MG63 (cell line): ENCODE measurements at regions not wholly inside any gene's neighbourhood (a gene's known extent, or its start where the extent isn't known, plus 50 kb on each side); places are given as distances from the start of the nearest gene placed in this dataset.

Source experiments
- DNase-seq: peaks from one replicate; pipeline ENCODE4 v3.0.0-alpha.2; 2020
- H3K27me3 ChIP-seq: fragments of 250-450 bp; sonication (Bioruptor Pico); 2 replicates; pipeline ENCODE4 v1.5.1; 2020; ENCODE audit warnings: mild to moderate bottlenecking, moderate library complexity
- H3K36me3 ChIP-seq: fragments of 250-450 bp; sonication (Bioruptor Pico); 2 replicates; pipeline ENCODE4 v1.5.1; 2020; ENCODE audit warnings: mild to moderate bottlenecking, moderate library complexity
- H3K4me3 ChIP-seq: fragments of 250-450 bp; sonication (Bioruptor Pico); 2 replicates; pipeline ENCODE4 v1.5.1; 2020; ENCODE audit warnings: mild to moderate bottlenecking, moderate library complexity
- H3K9me3 ChIP-seq: fragments of 250-450 bp; sonication (Bioruptor Pico); 2 replicates; pipeline ENCODE4 v1.5.1; 2020; ENCODE audit warnings: mild to moderate bottlenecking, moderate library complexity

DNA sequence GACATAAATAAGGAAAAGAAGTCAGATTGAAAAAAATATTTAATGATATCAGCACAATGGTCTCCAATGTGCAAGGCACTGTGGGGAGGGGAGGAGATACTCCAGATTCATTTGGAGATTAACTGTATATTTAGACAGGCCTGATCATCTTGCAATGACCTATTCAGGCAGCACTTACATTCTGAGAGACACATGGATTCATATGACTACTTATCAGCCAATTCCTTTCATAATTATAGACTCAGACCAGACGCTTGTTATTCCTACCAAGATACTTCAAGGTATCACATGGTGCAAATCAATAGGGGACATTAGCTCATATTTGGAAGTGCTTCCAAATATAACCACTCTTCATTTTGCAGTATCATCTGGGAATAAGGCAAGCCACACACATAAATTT, 153.5 kb upstream of the TARS1 start:
- no peaks in the 10 kb centered on the region for H3K36me3 ChIP-seq
- H3K27me3 ChIP-seq: no peaks in the 10 kb centered on the region
- no peaks in the 10 kb centered on the region for H3K9me3 ChIP-seq
- DNase-seq: no peak
- no peak overlapping the region for H3K4me3 ChIP-seq

DNA sequence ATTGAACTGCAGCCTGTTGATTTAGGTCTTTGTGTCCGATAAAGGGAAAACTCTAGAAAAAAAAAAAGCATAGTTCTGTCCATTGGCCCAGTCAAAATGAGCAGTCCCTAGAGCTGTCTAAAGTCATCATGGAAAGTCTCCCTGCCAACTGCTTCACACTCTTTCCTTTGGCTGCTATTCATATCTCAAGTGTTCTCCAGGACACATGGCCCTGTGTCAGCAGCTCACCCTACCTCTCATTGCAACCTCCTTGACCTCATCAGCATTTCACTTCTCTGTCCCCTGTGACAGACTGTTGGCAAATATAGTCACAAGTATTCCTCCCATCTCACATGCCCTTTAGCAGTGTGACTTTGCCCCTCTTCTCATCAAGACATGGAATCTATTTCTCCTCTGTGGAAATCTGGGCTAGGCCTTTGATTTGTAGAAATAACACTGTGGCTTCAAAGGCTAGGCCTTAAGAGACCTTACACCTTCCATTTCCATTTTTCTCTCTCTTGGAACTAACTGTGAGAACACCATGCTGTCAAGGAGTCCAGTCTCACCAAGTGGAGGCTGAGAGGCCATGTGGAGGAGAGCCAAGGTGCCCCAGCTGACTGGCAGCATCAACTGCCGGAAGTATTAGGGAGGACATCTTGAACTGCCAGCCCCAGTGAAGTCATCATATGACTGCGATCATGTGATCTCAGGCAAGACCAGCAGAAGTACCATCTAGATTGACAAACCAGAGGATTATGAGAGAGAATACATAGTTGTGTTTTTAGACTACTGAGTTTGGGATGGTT, 149.4 kb upstream of the TARS1 start:
- no peaks in the 10 kb centered on the region for H3K9me3 ChIP-seq
- H3K4me3 ChIP-seq: no peak overlapping the region
- H3K27me3 ChIP-seq: no peaks in the 10 kb centered on the region
- H3K36me3 ChIP-seq: no peaks in the 10 kb centered on the region
- no peak for DNase-seq

DNA sequence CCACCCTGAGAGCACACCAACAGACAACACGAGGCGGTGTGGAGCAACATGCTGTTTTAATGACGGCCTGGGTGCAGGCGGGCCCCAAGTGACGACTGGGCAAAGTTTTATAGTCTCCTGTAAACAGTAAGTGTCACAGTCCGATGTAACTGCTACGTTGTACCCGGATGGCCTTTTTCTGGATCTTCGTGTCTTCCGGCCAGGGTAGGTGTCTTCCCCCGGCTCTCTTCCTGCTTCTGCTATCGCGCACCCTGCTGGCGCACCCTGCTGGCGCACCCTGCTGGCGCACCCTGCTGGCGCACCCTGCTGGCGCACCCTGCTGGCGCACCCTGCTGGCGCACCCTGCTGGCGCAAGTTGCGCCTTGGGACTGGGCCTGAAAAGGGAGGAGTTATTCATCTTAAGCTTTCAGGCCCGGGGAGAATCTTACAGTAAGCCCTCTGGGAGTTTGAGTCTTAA, 143.0 kb upstream of the TARS1 start:
- no peaks in the 10 kb centered on the region for H3K27me3 ChIP-seq
- no peaks in the 10 kb centered on the region for H3K9me3 ChIP-seq
- H3K36me3 ChIP-seq: no peaks in the 10 kb centered on the region
- H3K4me3 ChIP-seq: no peak overlapping the region
- DNase-seq: no peak

DNA sequence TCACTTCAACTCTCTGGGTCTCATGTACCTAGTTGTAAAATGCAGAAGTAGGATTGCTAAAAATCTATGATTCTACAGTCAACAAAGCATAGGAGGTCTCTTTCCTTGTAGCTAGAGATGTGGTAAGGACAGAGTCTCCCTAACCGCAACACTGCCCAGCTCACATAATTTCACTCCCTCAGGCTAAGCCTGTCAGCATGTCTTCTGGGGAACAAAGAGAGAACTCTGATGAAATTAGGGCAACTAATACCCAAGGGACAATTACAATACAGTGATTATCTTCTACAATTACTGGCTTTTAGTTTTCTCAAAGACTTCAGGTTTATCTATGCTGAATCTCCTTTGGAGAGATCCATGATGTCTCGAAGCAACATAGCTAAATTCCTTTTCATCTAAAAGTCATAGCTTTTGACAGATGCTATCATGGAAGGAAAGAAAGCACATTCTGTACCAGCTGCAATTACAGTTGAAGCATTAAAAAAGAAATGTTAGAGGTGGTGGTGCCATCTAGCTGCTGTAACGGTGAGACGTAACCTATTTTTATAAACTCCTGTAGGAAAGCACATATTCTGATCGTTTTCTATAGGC, 141.1 kb upstream of the TARS1 start:
- Histone ChIP-seq H3K36me3 (no peaks in the 10 kb centered on the region), H3K4me3 (no peak overlapping the region), H3K27me3 (no peaks in the 10 kb centered on the region), H3K9me3 (no peaks in the 10 kb centered on the region)
- no peak for DNase-seq

DNA sequence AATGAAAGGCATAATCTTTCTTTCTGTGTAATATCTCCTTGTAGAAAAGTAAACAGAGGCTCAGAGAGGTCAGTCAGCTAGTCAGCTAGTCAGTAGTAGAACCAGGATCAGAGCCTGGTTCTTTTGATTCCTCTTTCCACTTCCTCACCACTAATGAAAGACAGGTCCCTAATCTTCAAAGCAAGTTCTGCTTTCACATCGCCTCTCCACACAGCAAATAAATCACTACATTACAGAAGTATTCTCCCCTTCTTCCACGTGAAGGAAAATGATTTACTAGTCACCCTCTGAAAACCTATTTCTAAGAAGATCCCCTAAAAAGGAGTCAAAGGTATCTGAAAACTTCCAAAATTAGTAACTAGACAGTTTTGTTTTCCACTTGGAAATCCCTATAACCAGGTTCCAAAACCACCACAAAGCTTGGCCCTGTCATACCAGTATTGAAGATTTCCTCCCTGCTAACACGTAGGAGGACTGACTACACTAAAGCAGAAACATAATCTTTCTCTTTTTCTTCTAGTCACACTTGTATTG, 140.5 kb upstream of the TARS1 start:
- no peak for DNase-seq
- Histone ChIP-seq H3K4me3 (no peak overlapping the region), H3K9me3 (no peaks in the 10 kb centered on the region)

DNA sequence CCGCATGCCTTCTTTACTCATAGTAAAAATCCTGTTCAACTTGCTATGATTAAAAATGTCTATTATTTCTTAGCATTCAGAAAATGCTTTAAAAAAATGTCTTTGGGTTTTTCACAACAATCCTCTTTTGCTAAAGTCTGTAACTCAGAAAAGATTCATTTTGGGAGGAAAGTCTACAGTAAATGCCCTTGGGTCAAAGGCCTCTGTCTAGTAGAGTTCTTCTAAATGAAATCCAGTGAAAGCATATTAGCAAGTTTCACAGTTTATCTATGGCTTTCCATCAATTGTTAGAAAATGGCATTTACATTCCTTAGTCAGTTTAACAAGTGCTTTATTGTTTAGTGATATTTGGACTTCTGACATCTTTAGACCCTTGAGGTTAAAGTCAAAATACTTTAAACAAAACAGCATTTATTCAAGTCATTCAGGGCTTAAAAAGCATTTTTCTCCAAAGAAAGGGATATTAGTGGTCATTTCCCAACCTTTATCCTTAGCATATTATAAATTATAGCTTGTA, 137.1 kb upstream of the TARS1 start:
- DNase-seq: no peak
- Histone ChIP-seq H3K4me3 (no peak overlapping the region), H3K36me3 (no peaks in the 10 kb centered on the region), H3K9me3 (0 out of 2 replicates have a peak, but pooled peaks cover 3% of the 10 kb centered on the region), H3K27me3 (no peaks in the 10 kb centered on the region)

More for the DNA sequence above, 140.5 kb upstream of the TARS1 start:
- H3K36me3 ChIP-seq: no peaks in the 10 kb centered on the region
- H3K27me3 ChIP-seq: no peaks in the 10 kb centered on the region

DNA sequence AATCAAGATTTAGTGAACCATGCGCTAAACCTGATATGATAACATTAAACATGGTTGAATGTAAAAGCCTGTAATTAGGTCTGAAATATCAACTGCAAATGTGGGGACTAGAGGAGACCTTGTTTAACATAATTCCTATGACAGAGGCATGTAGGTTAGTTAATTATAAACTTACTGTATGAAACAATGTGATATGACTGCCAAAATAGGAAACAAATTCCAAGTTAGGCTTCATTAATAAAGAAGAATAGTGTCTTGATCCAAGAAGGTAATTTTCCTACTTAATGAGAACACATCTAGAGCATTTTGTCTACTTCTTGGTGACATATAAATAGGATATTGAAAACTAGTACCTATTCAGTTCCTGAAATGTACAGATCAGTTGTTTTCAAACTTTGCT, 136.2 kb upstream of the TARS1 start:
- H3K4me3 ChIP-seq: no peak overlapping the region
- no peaks in the 10 kb centered on the region for H3K36me3 ChIP-seq
- no peaks in the 10 kb centered on the region for H3K27me3 ChIP-seq
- no peak for DNase-seq
- H3K9me3 ChIP-seq: 0 out of 2 replicates have a peak, but pooled peaks cover 3% of the 10 kb centered on the region

DNA sequence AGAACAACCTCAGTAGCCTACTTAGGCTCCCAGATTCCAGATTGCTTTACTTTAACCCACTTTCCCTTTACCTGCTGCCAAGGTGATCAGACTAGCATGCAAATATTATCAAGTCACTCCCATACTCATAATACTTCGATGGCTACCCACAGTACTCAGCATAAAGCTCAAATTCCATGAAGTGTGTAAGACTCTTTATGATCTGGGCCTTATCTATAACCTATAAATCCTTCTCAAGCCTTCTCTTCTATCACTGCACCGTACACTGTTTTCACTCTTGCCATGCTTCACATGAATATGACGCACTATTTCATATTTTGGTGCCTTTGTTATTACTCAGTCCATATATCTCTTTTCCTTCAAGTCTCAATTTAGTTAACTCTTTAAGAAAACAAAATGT, 135.2 kb upstream of the TARS1 start:
- Histone ChIP-seq H3K4me3 (no peak overlapping the region), H3K27me3 (no peaks in the 10 kb centered on the region), H3K9me3 (0 out of 2 replicates have a peak, but pooled peaks cover 3% of the 10 kb centered on the region), H3K36me3 (no peaks in the 10 kb centered on the region)
- no peak for DNase-seq

DNA sequence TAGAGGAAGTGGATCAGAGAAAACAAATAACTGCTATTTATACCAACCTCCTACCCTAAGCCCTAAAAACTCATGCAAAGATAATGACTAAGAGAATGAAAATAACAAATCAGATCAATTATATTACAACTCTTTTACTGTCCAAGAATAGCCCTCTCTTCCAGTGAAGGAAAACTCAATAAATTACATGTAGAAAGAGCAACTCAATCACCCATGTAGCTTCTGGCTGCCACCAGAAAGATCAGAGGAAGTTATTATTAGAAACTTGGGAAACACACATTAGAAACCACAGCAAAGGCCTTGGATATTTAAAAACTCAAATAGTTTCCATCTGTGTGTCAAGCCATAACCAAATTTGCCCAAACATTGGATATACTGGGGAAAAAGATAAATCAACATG, 134.0 kb upstream of the TARS1 start:
- no peak for DNase-seq
- H3K27me3 ChIP-seq: no peaks in the 10 kb centered on the region
- peaks cover 9% of the 10 kb centered on the region for H3K9me3 ChIP-seq
- no peak overlapping the region for H3K4me3 ChIP-seq
- 0 out of 2 replicates have a peak, but pooled peaks cover 2% of the 10 kb centered on the region for H3K36me3 ChIP-seq

DNA sequence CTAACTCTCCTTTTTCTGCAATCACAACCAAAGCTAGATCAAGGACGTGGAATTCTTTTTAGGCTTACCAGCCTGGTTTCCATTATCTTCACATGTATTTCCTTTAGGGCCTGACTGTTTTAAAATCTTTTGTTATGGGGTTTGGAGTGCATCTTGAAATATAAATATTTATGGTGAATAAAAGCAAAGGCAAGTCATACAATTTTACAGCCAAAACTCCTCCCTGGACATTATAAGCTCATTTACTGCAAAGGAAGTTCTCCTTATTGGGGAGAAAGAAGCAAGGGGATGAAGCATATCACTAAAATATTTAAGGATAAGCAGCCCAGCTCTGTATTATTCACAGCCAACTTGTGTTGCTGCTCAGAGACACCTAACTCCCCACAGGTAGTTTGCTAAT, 132.2 kb upstream of the TARS1 start:
- Histone ChIP-seq H3K36me3 (peaks cover 5% of the 10 kb centered on the region; the same call in 1 of the 2 replicates), H3K4me3 (no peak overlapping the region), H3K9me3 (peaks cover 14% of the 10 kb centered on the region), H3K27me3 (no peaks in the 10 kb centered on the region)
- DNase-seq: no peak

DNA sequence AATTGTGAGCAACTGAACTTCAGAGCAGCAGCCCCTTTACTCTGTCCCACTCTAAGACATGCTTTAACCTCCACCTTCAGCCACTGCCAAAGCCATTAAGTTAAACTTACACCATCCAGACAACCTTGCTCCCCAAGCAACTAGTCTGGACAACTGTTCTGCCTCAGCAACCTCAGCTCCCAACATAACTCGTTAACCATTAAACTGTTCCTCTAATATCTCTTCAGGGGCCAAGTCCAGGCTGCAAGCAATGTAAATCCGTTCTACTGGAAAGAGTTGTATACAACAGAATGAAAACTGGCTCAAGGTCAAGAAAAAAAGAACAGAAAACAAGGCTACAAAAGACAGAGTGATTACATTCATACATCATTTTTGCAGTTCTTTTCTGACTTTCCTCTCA, 131.7 kb upstream of the TARS1 start:
- Histone ChIP-seq H3K27me3 (no peaks in the 10 kb centered on the region), H3K36me3 (peaks cover 5% of the 10 kb centered on the region; the same call in 1 of the 2 replicates), H3K9me3 (peaks cover 18% of the 10 kb centered on the region), H3K4me3 (no peak overlapping the region)
- no peak for DNase-seq

DNA sequence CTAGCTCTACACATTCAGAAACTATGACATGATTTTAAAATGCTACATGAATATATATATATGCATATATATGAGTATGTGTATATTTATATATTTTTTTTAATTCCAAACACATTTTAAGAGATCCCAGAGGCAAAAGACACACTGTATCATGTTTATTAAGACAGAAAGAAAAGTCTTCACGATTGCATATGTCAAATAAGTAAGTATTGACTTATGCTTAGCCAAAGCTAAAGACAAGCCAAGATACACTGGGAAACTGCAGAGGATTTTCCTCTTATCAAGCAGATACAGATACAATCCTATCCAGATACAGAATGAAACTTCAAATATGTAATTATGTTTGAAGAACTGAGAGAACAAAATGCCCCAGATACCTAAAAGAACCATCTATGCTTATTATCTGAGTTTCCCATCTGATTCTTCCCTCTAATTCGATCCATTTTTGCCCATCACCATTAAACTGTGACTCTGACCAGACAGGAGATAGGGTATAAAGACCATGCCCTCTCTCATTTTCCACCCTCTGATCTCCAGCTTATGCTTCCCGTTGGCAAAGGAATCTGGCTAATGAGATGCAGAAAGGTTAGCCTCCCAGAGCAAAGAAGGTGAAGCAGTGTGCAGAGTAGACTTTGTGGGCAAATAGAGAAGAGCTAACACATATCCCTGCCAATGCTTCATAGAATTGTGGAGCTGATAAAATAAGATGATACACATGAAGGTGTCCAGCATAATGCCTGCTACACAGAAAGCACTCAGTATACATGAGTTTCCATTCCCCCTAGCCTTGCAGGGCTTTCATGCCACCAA, 131.0 kb upstream of the TARS1 start:
- peaks cover 5% of the 10 kb centered on the region; the same call in 1 of the 2 replicates for H3K36me3 ChIP-seq

DNA sequence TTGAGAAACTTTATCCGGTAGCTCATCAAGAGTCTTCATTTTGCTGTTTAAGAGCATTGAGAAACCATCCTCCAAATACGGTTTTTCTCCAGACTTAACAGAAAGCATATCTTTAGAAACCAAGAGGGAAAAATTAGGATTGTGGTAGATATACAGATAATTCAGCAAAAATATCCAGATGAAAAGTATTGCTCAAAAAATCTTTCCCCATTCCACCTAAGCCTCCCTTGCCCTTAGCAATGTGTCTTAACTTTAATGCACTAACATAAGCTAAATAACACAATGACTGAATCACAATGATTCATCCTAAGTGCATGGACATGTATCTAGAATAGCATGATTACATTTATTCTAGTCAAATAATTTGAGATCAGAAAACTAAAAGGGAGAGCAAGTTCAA, 130.3 kb upstream of the TARS1 start:
- H3K36me3 ChIP-seq: peaks cover 5% of the 10 kb centered on the region; the same call in 1 of the 2 replicates
- DNase-seq: no peak
- no peak overlapping the region for H3K4me3 ChIP-seq
- no peaks in the 10 kb centered on the region for H3K27me3 ChIP-seq
- peaks cover 23% of the 10 kb centered on the region for H3K9me3 ChIP-seq

More for the DNA sequence above, 131.0 kb upstream of the TARS1 start:
- no peak for DNase-seq
- Histone ChIP-seq H3K9me3 (peaks cover 20% of the 10 kb centered on the region), H3K27me3 (no peaks in the 10 kb centered on the region), H3K4me3 (no peak overlapping the region)

DNA sequence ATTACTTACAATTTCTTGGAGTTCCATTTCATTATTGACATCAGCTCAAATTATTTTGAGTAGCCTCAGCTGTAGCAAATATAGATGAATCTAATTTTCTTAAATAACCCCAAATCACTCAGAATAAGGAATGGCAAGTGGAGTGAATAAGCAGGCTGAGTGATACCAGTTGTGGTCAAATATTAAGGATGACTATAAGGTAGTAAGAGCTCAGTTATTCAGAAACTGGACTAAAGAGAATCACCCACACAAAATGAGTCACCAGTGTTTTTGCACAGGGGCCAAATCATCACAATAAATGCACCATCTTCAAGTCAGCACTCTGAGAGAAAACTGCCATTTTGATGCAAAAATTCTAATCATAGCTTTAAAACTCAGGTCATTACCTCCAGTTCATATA, 128.9 kb upstream of the TARS1 start:
- peaks cover 20% of the 10 kb centered on the region for H3K9me3 ChIP-seq
- no peaks in the 10 kb centered on the region for H3K27me3 ChIP-seq
- H3K36me3 ChIP-seq: peaks cover 5% of the 10 kb centered on the region; the same call in 1 of the 2 replicates
- H3K4me3 ChIP-seq: no peak overlapping the region
- peak; percentile 80 for DNase-seq

DNA sequence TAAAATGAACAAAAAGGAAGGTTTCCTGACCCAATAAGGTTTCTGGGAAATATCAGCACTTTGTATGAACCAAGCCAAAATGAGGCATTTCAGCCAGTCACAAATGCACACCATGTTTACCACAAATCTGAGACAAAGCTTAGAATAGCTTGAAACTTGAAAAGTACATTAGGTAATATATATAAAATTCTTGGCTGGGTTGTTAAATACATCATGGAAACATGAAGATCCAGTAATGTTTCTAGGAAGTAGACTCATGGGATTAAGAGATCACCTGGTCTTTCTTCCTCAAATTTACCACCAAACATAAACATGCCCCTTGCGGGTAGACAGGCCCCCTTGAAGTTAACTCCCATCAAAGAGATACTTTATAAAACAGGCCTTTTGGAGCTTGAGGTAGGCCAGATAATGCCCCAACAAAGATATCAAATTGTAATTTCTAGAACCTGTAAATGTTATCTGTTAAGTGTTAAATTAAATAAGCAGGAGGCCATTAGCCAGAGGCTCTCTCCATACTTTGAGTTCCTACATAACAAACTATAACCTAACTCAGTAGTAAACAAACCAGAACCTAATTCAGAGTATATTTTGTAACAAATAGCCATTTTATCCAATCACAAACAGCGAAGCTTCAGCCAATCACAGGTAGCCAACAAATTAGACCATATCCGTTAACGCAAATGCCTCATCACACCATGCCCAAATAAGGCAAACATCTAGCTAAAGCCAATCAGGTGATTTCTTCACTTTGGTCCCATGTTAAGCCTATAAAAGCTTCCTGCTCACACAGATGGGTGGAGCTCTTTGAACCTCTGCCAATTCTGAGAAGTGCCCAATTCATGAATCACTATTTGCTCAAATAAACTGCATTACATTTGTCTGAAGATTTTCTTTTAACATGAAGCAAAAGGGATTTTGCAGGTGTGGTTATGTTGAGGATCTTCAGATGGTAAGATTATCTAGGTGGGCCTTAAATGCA, 127.9 kb upstream of the TARS1 start:
- DNase-seq: peak; percentile 68
- Histone ChIP-seq H3K36me3 (peaks cover 5% of the 10 kb centered on the region; the same call in 1 of the 2 replicates), H3K27me3 (no peaks in the 10 kb centered on the region), H3K9me3 (peaks cover 20% of the 10 kb centered on the region), H3K4me3 (no peak overlapping the region)

DNA sequence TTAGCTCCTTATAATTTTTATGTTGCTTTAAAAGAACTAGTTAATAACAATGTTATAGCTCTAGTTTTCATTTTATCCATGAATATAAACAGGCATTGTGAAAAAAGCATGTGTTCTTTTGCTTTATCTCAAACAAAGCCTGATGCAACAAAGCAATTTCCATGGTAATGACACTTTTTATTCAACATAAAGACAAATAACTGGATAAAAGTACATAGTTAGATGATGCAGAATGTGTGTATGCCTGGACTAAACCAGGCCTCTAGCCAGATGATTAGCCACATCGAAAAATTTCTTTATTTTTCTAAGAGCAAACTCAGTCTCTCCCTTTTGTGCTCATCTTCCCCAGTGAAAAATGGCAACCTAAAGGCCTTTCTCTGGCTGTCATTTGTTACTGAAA, 125.6 kb upstream of the TARS1 start:
- H3K4me3 ChIP-seq: no peak overlapping the region
- H3K27me3 ChIP-seq: no peaks in the 10 kb centered on the region
- no peak for DNase-seq
- H3K36me3 ChIP-seq: peaks cover 5% of the 10 kb centered on the region; the same call in 1 of the 2 replicates
- H3K9me3 ChIP-seq: peaks cover 20% of the 10 kb centered on the region
